SH-SY5Y (cell line): ENCODE measurements at regions not wholly inside any gene's neighbourhood (a gene's known extent, or its start where the extent isn't known, plus 50 kb on each side); places are given as distances from the start of the nearest gene placed in this dataset.

ENCODE experiments used
- GATA2 ChIP-seq: IDR thresholded peaks from 2 replicates; pipeline ENCODE4 v1.6.1; 2011; ENCODE audit warnings: mild to moderate bottlenecking, low read depth, low read length
- GATA3 ChIP-seq: IDR thresholded peaks from 2 replicates; pipeline ENCODE4 v1.6.1; 2011; ENCODE audit warnings: low read depth, mild to moderate bottlenecking, low read length, moderate library complexity

DNA sequence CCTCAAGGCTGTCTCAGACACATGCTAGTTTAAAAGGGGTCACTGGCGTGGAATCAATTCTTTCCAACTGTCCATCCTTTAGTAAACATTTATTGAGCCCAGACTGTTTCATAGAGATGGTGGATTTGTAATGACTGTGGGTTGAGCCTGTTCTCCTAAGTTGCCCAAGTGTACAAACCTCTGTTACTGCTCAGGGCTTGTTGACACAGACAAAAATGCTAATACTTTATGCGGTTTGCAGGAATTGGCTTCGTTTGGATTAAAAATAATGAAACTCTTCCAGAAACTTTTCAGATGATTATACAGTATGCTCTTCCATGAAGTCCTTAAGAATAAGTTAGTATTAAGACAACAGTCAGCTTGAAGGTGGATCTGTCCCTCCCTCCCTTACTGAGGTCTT, 83.6 kb upstream of the MGAT5 start:
- TF ChIP-seq GATA2 (no peak), GATA3 (no peak)
